Prostate gland (tissue), 2 donors: ENCODE measurements at regions not wholly inside any gene's neighbourhood (a gene's known extent, or its start where the extent isn't known, plus 50 kb on each side); places are given as distances from the start of the nearest gene placed in this dataset.

ENCODE experiments used
- CTCF ChIP-seq, 4 experiments: fragments of 200-600 bp in 2 of 4; fragments of 450-650 bp in 2 of 4; sonication (generic) in 2 of 4; IDR thresholded peaks; 1 replicate in 3 of 4; 2 replicates in 1 of 4; pipeline ENCODE4 v1.5.1; 2016 to 2019; ENCODE audit warnings: antibody characterized with exemption in 4 of 4, mild to moderate bottlenecking in 2 of 4, moderate library complexity in 2 of 4
- POLR2A ChIP-seq: fragments of 450-650 bp; IDR thresholded peaks from one replicate; pipeline ENCODE4 v1.6.1; 2016; ENCODE audit warnings: antibody characterized with exemption, mild to moderate bottlenecking
- POLR2AphosphoS5 ChIP-seq: sonication (generic); formaldehyde crosslinking; IDR thresholded peaks from one replicate; pipeline ENCODE4 v1.6.1; 2017; ENCODE audit warnings: antibody characterized with exemption

GRCh38 chr4:53704329-53704728 is 113.0 kb upstream of the LNX1 start:
- TF ChIP-seq CTCF (IDR thresholded peaks at IDR 0.05) (no peak), POLR2A (no peak), POLR2AphosphoS5 (no peak)
